SK-N-SH (cell line): ENCODE measurements at regions not wholly inside any gene's neighbourhood (a gene's known extent, or its start where the extent isn't known, plus 50 kb on each side); places are given as distances from the start of the nearest gene placed in this dataset.

ENCODE experiments used
- CTCF ChIA-PET: fragments of 300-600, 350-600 bp; formaldehyde crosslinking; extraction: SDS; loops from one replicate; lab custom pipeline; 2021; lab: Yijun Ruan, JAX
- POLR2A ChIA-PET: fragments of 350-600 bp; sonication (Branson Sonifier 250); formaldehyde crosslinking; extraction: SDS; loops from one replicate; lab custom pipeline; 2020; ENCODE audit warnings: antibody characterized with exemption, inconsistent platforms; lab: Yijun Ruan, JAX
- DNase-seq: peaks from one replicate; pipeline ENCODE4 v3.0.0; 2012
- H2AFZ ChIP-seq: fragments of 200-600 bp; sonication (generic); 2 replicates; pipeline ENCODE4 v1.8.1; 2016; ENCODE audit warnings: antibody characterized with exemption, mild to moderate bottlenecking, low read depth
- H3F3A ChIP-seq: fragments of 200-600 bp; sonication (generic); replicated peaks from 2 replicates; pipeline ENCODE3; 2016; ENCODE audit warnings: antibody characterized with exemption, mild to moderate bottlenecking; ENCODE audit not compliant: insufficient read depth
- H3K27ac ChIP-seq, 2 experiments: fragments of 200-500 bp in 1 of 2; fragments of 200-600 bp in 1 of 2; sonication (Bioruptor generic) in 1 of 2; sonication (generic), shearing (Covaris generic) in 1 of 2; 2 replicates each; pipeline versions ENCODE4 v1.5.1 to v1.6.1; 2014 to 2016; ENCODE audit warnings: low read depth in 2 of 2, inconsistent platforms in 1 of 2, low read length in 1 of 2, mild to moderate bottlenecking in 1 of 2, mixed read lengths in 1 of 2
- H3K27me3 ChIP-seq: fragments of 200-600 bp; sonication (generic), shearing (Covaris generic); 2 replicates; pipeline ENCODE4 v1.6.1; 2016; ENCODE audit warnings: mixed run types; ENCODE audit not compliant: insufficient read depth
- H3K36me3 ChIP-seq, 2 experiments: fragments of 200-500 bp in 1 of 2; fragments of 200-600 bp in 1 of 2; sonication (Bioruptor generic) in 1 of 2; sonication (generic) in 1 of 2; replicated peaks in 1 of 2; 2 replicates each; pipeline versions ENCODE3 to v1.5.1; 2014 to 2016; ENCODE audit warnings: low read length in 1 of 2, mild to moderate bottlenecking in 1 of 2; ENCODE audit not compliant: insufficient read depth in 2 of 2, control insufficient read depth in 1 of 2
- H3K4me1 ChIP-seq, 2 experiments: fragments of 200-500 bp in 1 of 2; fragments of 200-600 bp in 1 of 2; sonication (Bioruptor generic) in 1 of 2; sonication (generic), shearing (Covaris generic) in 1 of 2; 2 replicates each; pipeline versions ENCODE4 v1.5.1 to v1.6.1; 2014 to 2016; ENCODE audit warnings: low read depth in 1 of 2, low read length in 1 of 2, mixed run types in 1 of 2; ENCODE audit not compliant: insufficient read depth in 2 of 2, control insufficient read depth in 1 of 2
- H3K4me2 ChIP-seq: fragments of 200-600 bp; sonication (generic), shearing (Covaris generic); 2 replicates; pipeline ENCODE4 v1.6.1; 2017; ENCODE audit warnings: mixed run types
- H3K4me3 ChIP-seq, 2 experiments: fragments of 200-500 bp in 1 of 2; fragments of 200-600 bp in 1 of 2; sonication (Bioruptor generic) in 1 of 2; sonication (generic), shearing (Covaris generic) in 1 of 2; 2 replicates each; pipeline versions ENCODE4 v1.5.1 to v1.8.1; 2014 to 2016; ENCODE audit warnings: low read depth in 2 of 2, inconsistent platforms in 1 of 2, low read length in 1 of 2, mild to moderate bottlenecking in 1 of 2, mixed read lengths in 1 of 2, moderate library complexity in 1 of 2
- H3K79me2 ChIP-seq: fragments of 200-600 bp; sonication (generic); 2 replicates; pipeline ENCODE4 v1.8.1; 2017; ENCODE audit warnings: mild to moderate bottlenecking; ENCODE audit not compliant: insufficient read depth
- H3K9ac ChIP-seq: fragments of 200-600 bp; sonication (generic); 2 replicates; pipeline ENCODE4 v1.6.1; 2017; ENCODE audit warnings: mixed run types
- H3K9me2 ChIP-seq: fragments of 200-600 bp; sonication (generic); 2 replicates; pipeline ENCODE4 v1.6.1; 2017; ENCODE audit warnings: mixed run types
- H3K9me3 ChIP-seq: fragments of 200-600 bp; sonication (generic); 2 replicates; pipeline ENCODE4 v1.6.1; 2017; ENCODE audit warnings: mixed run types, mild to moderate bottlenecking, moderate library complexity
- H4K20me1 ChIP-seq: fragments of 200-600 bp; sonication (generic); 2 replicates; pipeline ENCODE4 v1.6.1; 2017; ENCODE audit warnings: mild to moderate bottlenecking, mixed run types; ENCODE audit not compliant: insufficient read depth
- CHD2 ChIP-seq: fragments of 150-350 bp; IDR thresholded peaks from 2 replicates; pipeline ENCODE4 v1.6.1; 2018; ENCODE audit warnings: low read length; ENCODE audit not compliant: partially characterized antibody
- ELF1 ChIP-seq: IDR thresholded peaks from 2 replicates; pipeline ENCODE4 v1.4.0; 2012
- EP300 ChIP-seq, 2 experiments: IDR thresholded peaks; 2 replicates each; pipeline versions ENCODE4 v1.4.0 to v1.6.1; 2012; ENCODE audit warnings: borderline replicate concordance in 1 of 2, low read depth in 1 of 2, low read length in 1 of 2
- EZH2phosphoT487 ChIP-seq: fragments of 200-600 bp; sonication (generic); IDR thresholded peaks from 2 replicates; pipeline ENCODE4 v1.6.1; 2017; ENCODE audit warnings: low read depth, mixed run types, mild to moderate bottlenecking, antibody characterized with exemption, moderate library complexity, borderline replicate concordance
- FOXJ3 ChIP-seq: sonication (generic); formaldehyde crosslinking; IDR thresholded peaks from 2 replicates; pipeline ENCODE4 v1.5.1; 2020; ENCODE audit warnings: mild to moderate bottlenecking, missing genetic modification reagents
- FOXM1 ChIP-seq: IDR thresholded peaks from 2 replicates; pipeline ENCODE4 v1.4.0; 2012; ENCODE audit warnings: low read depth, mild to moderate bottlenecking
- GABPA ChIP-seq: IDR thresholded peaks from 2 replicates; pipeline ENCODE4 v1.4.0; 2012; ENCODE audit warnings: low read depth, mild to moderate bottlenecking
- JUND ChIP-seq: IDR thresholded peaks from 2 replicates; pipeline ENCODE4 v1.4.0; 2012
- MXI1 ChIP-seq: IDR thresholded peaks from 2 replicates; pipeline ENCODE4 v1.6.1; 2012; ENCODE audit warnings: mild to moderate bottlenecking, low read depth, low read length, improper control_type of control experiment
- NFIC ChIP-seq: IDR thresholded peaks from 2 replicates; pipeline ENCODE4 v1.4.0; 2012; ENCODE audit warnings: borderline replicate concordance
- POLR2AphosphoS5 ChIP-seq: IDR thresholded peaks from 2 replicates; pipeline ENCODE4 v1.6.1; 2012; ENCODE audit warnings: low read depth, low read length
- RCOR1 ChIP-seq: fragments of 150-350 bp; IDR thresholded peaks from 2 replicates; pipeline ENCODE4 v1.6.1; 2017; ENCODE audit warnings: antibody characterized with exemption, low read length
- RFX5 ChIP-seq: IDR thresholded peaks from 2 replicates; pipeline ENCODE4 v1.6.1; 2012; ENCODE audit warnings: mild to moderate bottlenecking, improper control_type of control experiment, low read length
- RXRA ChIP-seq: IDR thresholded peaks from 2 replicates; pipeline ENCODE4 v1.4.0; 2012; ENCODE audit warnings: low read depth, mild to moderate bottlenecking, borderline replicate concordance
- SMC3 ChIP-seq: IDR thresholded peaks from 2 replicates; pipeline ENCODE4 v1.6.1; 2012; ENCODE audit warnings: low read depth, low read length, improper control_type of control experiment
- TAF1 ChIP-seq: IDR thresholded peaks from 2 replicates; pipeline ENCODE4 v1.6.1; 2012; ENCODE audit warnings: low read depth, mild to moderate bottlenecking, low read length, moderate library complexity, borderline replicate concordance
- TCF12 ChIP-seq: IDR thresholded peaks from 2 replicates; pipeline ENCODE4 v1.4.0; 2012
- TEAD4 ChIP-seq: IDR thresholded peaks from 2 replicates; pipeline ENCODE4 v1.4.0; 2012; ENCODE audit warnings: mild to moderate bottlenecking, borderline replicate concordance; ENCODE audit not compliant: insufficient read depth
- WGBS: methylation state at CpG from one replicate; pipeline ENCODE4 v1.1.6; 2017; ENCODE audit warnings: low lambda C conversion rate; 5-methylcytosine and 5-hydroxymethylcytosine counted together
- TF ChIP-seq, protein P1 (sequence below): IDR thresholded peaks from 2 replicates; pipeline ENCODE4 v1.4.0; 2012; ENCODE audit warnings: low read depth, borderline replicate concordance
- TF ChIP-seq, protein P2 (sequence below): fragments of 150-350 bp; IDR thresholded peaks from 2 replicates; pipeline ENCODE4 v1.6.1; 2017; ENCODE audit warnings: antibody characterized with exemption, low read length, low read depth, borderline replicate concordance
- TF ChIP-seq, protein P3 (sequence below): IDR thresholded peaks from 2 replicates; pipeline ENCODE4 v1.4.0; 2012; ENCODE audit warnings: low read depth, borderline replicate concordance
- TF ChIP-seq, protein P4 (sequence below): fragments of 150-350 bp; IDR thresholded peaks from 2 replicates; pipeline ENCODE4 v1.6.1; 2016; ENCODE audit warnings: mild to moderate bottlenecking, low read depth, low read length

DNA sequence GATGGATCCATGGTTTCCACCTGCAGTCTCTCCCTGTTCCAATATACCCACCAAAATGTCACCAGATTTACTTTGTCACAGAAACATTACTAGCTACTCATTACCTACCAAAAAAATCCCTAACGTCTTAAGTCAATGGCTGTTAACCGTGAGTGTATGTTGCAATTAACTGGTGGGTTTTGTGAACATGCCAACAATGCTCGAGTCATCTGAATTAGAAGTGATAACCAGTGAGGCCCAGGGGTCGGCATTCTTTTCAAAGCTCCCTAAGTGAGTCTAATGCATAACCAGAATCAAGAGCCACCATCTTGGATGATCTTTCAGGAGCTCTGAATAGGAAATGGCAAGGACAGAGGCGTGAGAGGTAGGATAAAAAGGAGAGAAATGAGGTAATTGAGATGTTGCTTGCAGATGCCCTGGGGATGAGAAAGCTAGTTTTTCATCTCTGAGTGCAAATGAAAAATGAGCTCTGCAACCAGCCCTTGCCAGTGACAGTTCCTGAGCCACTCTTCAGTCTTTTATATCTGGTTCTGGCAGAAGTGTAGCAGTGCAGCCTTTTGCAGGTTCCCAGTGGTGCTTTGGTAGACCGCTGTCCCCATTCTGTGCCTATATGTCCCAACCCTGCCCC is 130.0 kb upstream of the RND3 start:
- Histone ChIP-seq H3K4me3 (no peak overlapping the region), H3K27me3 (no peaks in the 10 kb centered on the region), H4K20me1 (no peaks in the 10 kb centered on the region), H3K4me1 (peaks cover 12 to 24% of the 10 kb centered on the region in 2 experiments), H3K27ac (no peak overlapping the region), H3K9me3 (no peaks in the 10 kb centered on the region), H3K4me2 (no peak overlapping the region), H3K9ac (no peak overlapping the region), H2AFZ (no peak overlapping the region), H3K36me3 (no peaks in the 10 kb centered on the region), H3K9me2 (no peaks in the 10 kb centered on the region), H3K79me2 (no peaks in the 10 kb centered on the region), H3F3A (peaks cover 14% of the 10 kb centered on the region)
- no peak for DNase-seq
- no peak for TF ChIP-seq TAF1
- TF ChIP-seq, protein P1, sequence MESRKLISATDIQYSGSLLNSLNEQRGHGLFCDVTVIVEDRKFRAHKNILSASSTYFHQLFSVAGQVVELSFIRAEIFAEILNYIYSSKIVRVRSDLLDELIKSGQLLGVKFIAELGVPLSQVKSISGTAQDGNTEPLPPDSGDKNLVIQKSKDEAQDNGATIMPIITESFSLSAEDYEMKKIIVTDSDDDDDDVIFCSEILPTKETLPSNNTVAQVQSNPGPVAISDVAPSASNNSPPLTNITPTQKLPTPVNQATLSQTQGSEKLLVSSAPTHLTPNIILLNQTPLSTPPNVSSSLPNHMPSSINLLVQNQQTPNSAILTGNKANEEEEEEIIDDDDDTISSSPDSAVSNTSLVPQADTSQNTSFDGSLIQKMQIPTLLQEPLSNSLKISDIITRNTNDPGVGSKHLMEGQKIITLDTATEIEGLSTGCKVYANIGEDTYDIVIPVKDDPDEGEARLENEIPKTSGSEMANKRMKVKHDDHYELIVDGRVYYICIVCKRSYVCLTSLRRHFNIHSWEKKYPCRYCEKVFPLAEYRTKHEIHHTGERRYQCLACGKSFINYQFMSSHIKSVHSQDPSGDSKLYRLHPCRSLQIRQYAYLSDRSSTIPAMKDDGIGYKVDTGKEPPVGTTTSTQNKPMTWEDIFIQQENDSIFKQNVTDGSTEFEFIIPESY = no peak
- no peak for TF ChIP-seq TEAD4
- TF ChIP-seq FOXM1 = no peak
- no peak for TF ChIP-seq MXI1
- TF ChIP-seq RFX5 = no peak
- POLR2A ChIA-PET = interaction anchor here (0.6 kb wide), 1 partner anchor 655 kb away, joined by 3 read pairs; no protein-coding TSS in a partner anchor
- CTCF ChIA-PET = interaction anchor here (0.7 to 1.2 kb wide), 2 partner anchors 9 to 13 kb away, joined by 3 read pairs; no protein-coding TSS in a partner anchor
- WGBS = 88% methylated on average over 6 of the region's 6 CpGs

DNA sequence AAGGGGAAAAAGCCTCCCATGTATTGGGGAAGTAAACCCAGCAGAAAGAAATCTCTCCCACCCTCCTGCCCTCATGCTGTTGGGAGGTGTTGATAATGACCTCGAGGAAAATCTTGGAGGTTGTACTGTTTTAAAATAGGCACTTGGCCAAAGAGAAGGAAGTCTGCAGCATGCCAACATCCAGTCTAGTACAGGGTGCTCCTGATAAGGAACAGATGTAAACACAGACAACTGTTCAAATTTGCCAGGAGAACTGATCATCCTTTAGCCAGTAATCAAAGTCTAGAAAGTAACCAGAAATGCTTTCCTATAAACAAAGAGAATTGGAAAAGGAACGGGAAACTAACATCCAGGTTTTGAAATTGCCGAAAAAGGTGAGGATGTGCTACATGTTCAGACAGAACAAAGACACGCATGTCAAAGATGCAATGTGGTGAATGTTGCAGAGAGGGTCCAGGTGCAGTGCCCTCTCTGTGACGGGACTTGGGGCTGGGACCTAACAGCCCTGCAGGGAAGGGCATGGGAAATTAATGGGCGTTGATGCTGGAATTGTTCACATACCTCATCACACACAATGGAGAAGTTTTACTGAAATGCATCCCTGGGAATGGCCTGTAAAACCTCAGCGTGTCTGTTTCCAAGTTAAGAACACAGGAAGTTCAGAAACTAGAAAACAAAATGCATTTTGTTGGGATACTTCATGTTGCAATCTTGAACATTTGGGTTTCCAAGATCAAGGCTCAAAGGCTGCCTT is 125.7 kb upstream of the RND3 start:
- POLR2A ChIA-PET = no interaction called here
- peaks cover 6% of the 10 kb centered on the region in 2 experiments; a peak in 3 of 4 replicates for H3K4me1 ChIP-seq
- no peak overlapping the region for H3K4me3 ChIP-seq
- no peaks in the 10 kb centered on the region for H3F3A ChIP-seq
- WGBS = 81% methylated on average over 7 of the region's 7 CpGs
- no peak overlapping the region for H3K9ac ChIP-seq
- H3K79me2 ChIP-seq = no peaks in the 10 kb centered on the region
- no peaks in the 10 kb centered on the region for H3K9me3 ChIP-seq
- DNase-seq = no peak
- peak overlapping the region in 1 of 2 experiments; percentile 30; a peak in 1 of 4 replicates for H3K27ac ChIP-seq
- CTCF ChIA-PET = interaction anchor here (1.1 kb wide), 1 partner anchor 626 kb away, joined by 3 read pairs; no protein-coding TSS in a partner anchor
- no peaks in the 10 kb centered on the region for H3K36me3 ChIP-seq
- H3K4me2 ChIP-seq = no peak overlapping the region
- H4K20me1 ChIP-seq = no peaks in the 10 kb centered on the region
- H3K9me2 ChIP-seq = no peaks in the 10 kb centered on the region
- H2AFZ ChIP-seq = no peak overlapping the region
- H3K27me3 ChIP-seq = no peaks in the 10 kb centered on the region
- TF ChIP-seq SMC3 (no peak), ELF1 (no peak), NFIC (peak; percentile 72), MXI1 (no peak), JUND (no peak), CHD2 (no peak), EZH2phosphoT487 (no peak), FOXJ3 (CRISPR knock-in tag) (no peak), EP300 (IDR thresholded peaks at IDR 0.05; ENCODE audit: borderline replicate concordance in 1 of 2, low read depth in 1 of 2, low read length in 1 of 2) (no peak), RFX5 (no peak), POLR2AphosphoS5 (no peak), TCF12 (peak; percentile 81), GABPA (no peak), TEAD4 (no peak), RCOR1 (no peak), RXRA (no peak)
- TF ChIP-seq, protein P2, sequence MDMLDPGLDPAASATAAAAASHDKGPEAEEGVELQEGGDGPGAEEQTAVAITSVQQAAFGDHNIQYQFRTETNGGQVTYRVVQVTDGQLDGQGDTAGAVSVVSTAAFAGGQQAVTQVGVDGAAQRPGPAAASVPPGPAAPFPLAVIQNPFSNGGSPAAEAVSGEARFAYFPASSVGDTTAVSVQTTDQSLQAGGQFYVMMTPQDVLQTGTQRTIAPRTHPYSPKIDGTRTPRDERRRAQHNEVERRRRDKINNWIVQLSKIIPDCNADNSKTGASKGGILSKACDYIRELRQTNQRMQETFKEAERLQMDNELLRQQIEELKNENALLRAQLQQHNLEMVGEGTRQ = no peak
- TF ChIP-seq, protein P3, sequence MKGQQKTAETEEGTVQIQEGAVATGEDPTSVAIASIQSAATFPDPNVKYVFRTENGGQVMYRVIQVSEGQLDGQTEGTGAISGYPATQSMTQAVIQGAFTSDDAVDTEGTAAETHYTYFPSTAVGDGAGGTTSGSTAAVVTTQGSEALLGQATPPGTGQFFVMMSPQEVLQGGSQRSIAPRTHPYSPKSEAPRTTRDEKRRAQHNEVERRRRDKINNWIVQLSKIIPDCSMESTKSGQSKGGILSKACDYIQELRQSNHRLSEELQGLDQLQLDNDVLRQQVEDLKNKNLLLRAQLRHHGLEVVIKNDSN = no peak
- TF ChIP-seq, protein P4, sequence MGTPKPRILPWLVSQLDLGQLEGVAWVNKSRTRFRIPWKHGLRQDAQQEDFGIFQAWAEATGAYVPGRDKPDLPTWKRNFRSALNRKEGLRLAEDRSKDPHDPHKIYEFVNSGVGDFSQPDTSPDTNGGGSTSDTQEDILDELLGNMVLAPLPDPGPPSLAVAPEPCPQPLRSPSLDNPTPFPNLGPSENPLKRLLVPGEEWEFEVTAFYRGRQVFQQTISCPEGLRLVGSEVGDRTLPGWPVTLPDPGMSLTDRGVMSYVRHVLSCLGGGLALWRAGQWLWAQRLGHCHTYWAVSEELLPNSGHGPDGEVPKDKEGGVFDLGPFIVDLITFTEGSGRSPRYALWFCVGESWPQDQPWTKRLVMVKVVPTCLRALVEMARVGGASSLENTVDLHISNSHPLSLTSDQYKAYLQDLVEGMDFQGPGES = no peak
